Activated naive CD8-positive, alpha-beta T cell (primary cell): ENCODE measurements at regions not wholly inside any gene's neighbourhood (a gene's known extent, or its start where the extent isn't known, plus 50 kb on each side); places are given as distances from the start of the nearest gene placed in this dataset.

Experiments
- H3K27ac Mint-ChIP-seq: one replicate; pipeline ENCODE4 v1.8.0; 2021; ENCODE audit warnings: mixed read lengths
- H3K27me3 Mint-ChIP-seq: one replicate; pipeline ENCODE4 v1.8.0; 2021; ENCODE audit warnings: mixed read lengths
- H3K36me3 Mint-ChIP-seq: one replicate; pipeline ENCODE4 v1.8.0; 2021; ENCODE audit warnings: mixed read lengths
- H3K4me1 Mint-ChIP-seq: one replicate; pipeline ENCODE4 v1.8.0; 2021; ENCODE audit warnings: low read depth, mixed read lengths
- H3K4me3 Mint-ChIP-seq: one replicate; pipeline ENCODE4 v1.8.0; 2021; ENCODE audit warnings: mild to moderate bottlenecking, mixed read lengths
- H3K9me3 Mint-ChIP-seq: one replicate; pipeline ENCODE4 v1.8.0; 2021; ENCODE audit warnings: low read depth, mixed read lengths

DNA sequence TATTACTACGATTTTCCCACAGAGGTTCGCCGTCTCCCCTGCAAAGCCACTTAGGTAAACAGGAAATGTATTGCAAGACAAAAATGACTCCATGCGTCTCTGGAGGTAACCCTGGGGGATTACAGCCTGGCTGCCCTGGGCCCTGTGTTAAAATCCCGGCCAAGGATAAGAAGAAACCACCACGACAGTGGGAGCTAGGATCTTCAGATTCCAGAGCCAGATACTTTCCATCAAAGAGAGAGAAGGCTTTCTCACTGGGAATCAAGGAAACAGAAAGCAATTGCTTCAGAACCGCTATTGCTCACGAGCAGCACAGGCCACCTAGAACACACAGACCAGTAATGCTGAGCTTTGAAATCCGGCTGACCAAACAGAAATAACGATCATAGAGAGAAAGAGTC is 97.9 kb upstream of the ZNF516 start:
- Mint-ChIP-seq H3K4me3 (no peak overlapping the region), H3K27ac (no peak overlapping the region), H3K9me3 (no peaks in the 10 kb centered on the region), H3K36me3 (no peaks in the 10 kb centered on the region), H3K27me3 (peaks cover 31% of the 10 kb centered on the region), H3K4me1 (peaks cover 10% of the 10 kb centered on the region)

DNA sequence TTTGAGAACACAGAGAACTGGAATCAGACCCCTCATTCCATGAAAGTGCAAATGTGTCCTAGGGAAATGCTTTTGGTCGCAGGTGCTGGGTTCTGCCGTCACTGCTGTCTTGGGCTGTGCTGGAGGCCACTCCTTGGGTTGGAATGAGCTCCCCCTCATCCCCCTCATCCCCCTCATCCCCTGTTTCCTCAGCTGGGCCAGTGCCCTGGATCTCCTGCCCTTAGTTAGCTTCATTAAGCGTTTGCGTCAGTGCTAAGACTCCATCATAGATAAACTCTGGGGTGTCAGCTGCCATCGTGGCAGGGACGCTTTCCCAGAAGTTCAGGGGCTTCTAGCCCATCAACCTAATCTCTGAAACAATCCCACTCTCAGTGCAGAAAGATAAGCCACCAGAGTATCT is 97.1 kb upstream of the ZNF516 start:
- H3K4me3 Mint-ChIP-seq: no peak overlapping the region
- peaks cover 10% of the 10 kb centered on the region for H3K4me1 Mint-ChIP-seq
- peaks cover 31% of the 10 kb centered on the region for H3K27me3 Mint-ChIP-seq
- H3K36me3 Mint-ChIP-seq: no peaks in the 10 kb centered on the region
- no peak overlapping the region for H3K27ac Mint-ChIP-seq
- H3K9me3 Mint-ChIP-seq: no peaks in the 10 kb centered on the region

DNA sequence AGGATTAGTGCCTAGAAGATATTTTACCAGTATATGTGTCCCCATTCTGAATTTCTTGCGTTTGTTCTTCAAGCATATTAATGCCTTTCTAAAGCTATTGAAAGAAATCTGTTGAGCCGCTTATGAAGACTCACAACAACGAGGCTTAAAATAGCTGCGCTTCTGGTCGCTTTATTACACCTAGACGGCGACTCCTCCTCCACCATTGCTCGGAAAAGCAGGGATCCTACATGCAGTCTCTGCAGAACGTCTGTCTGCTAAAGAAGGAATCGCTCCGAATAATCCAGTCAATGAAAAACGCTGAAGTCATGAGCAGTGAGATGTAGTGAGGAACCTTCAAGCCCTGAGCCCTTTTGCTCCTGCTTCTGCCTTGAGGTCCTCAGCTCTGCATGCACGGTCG is 94.8 kb upstream of the ZNF516 start:
- Mint-ChIP-seq H3K4me3 (no peak overlapping the region), H3K36me3 (no peaks in the 10 kb centered on the region), H3K27ac (no peak overlapping the region), H3K9me3 (no peaks in the 10 kb centered on the region), H3K27me3 (peaks cover 29% of the 10 kb centered on the region), H3K4me1 (peaks cover 10% of the 10 kb centered on the region)

DNA sequence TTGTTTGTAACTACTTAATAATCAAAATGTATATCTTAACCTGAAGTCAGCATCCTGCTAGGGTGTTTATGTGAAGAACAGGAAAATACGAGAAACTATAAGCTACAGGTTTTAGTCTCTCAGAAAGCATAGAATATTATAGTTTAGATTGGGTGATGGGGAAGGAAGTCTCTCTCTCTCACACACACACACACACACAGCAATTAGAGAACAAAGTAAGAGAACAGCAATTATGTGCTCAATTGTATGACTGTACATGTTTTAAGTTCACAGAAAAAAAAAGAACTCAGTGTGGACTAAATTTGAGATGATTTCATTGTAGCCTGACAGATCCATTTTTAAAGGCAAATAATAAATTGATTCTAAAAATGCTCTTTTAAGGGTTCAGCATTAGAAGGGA is 94.3 kb upstream of the ZNF516 start:
- H3K9me3 Mint-ChIP-seq: no peaks in the 10 kb centered on the region
- no peak overlapping the region for H3K27ac Mint-ChIP-seq
- H3K27me3 Mint-ChIP-seq: peaks cover 29% of the 10 kb centered on the region
- no peaks in the 10 kb centered on the region for H3K36me3 Mint-ChIP-seq
- no peak overlapping the region for H3K4me3 Mint-ChIP-seq
- peaks cover 10% of the 10 kb centered on the region for H3K4me1 Mint-ChIP-seq

DNA sequence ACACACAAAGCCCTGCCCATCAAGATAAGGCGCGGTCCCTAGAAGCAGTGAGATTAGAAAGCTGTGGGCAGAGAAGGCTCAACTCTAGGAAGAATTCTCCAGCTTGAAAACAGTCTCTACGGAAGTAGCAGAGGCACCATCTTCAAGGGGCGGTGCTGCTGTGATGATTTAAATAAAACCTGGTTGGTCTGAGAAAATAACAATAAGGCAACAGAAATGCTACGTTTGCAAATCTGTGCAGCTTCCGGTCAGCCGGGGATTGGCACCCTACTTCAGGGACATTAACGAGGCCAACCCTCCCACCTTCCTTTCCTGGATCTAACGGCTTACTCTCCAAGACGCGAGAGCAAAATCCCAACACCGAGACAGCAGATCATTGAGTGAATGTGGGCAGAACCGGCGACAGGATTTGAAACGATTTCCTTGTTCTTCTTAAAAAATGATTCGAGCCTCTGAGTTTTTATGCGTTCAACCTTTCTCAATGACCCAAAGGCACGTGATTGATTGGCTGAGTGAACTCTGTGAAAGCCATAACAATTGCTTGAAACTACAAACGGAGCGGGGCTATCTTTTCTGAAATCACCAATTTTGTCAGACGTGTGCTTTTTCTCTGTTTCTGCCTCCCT is 93.7 kb upstream of the ZNF516 start:
- Mint-ChIP-seq H3K4me1 (peaks cover 10% of the 10 kb centered on the region), H3K36me3 (no peaks in the 10 kb centered on the region), H3K27ac (no peak overlapping the region), H3K9me3 (no peaks in the 10 kb centered on the region), H3K4me3 (peak overlapping the region; percentile 58), H3K27me3 (peaks cover 29% of the 10 kb centered on the region)

DNA sequence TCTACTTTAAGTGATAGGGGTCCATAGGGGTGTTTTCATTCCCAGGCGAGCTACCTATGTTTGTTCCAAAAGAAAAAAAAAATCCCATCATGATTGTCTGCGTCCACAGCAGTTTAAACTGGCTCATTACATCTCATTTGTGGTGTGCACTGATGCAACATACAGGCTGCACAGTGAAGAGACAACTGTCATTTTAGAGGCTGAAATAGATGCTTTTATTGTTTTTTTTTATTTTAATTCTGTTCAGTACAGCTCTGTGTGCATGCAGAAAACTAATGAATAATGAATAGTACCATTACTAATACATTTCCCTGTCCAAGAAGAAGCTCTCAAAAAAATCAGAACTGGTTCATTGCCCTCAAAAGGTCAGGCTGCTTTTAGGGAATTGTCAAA is 92.8 kb upstream of the ZNF516 start:
- Mint-ChIP-seq H3K36me3 (no peaks in the 10 kb centered on the region), H3K9me3 (no peaks in the 10 kb centered on the region), H3K27ac (no peak overlapping the region), H3K27me3 (peaks cover 26% of the 10 kb centered on the region), H3K4me3 (no peak overlapping the region), H3K4me1 (peaks cover 10% of the 10 kb centered on the region)

DNA sequence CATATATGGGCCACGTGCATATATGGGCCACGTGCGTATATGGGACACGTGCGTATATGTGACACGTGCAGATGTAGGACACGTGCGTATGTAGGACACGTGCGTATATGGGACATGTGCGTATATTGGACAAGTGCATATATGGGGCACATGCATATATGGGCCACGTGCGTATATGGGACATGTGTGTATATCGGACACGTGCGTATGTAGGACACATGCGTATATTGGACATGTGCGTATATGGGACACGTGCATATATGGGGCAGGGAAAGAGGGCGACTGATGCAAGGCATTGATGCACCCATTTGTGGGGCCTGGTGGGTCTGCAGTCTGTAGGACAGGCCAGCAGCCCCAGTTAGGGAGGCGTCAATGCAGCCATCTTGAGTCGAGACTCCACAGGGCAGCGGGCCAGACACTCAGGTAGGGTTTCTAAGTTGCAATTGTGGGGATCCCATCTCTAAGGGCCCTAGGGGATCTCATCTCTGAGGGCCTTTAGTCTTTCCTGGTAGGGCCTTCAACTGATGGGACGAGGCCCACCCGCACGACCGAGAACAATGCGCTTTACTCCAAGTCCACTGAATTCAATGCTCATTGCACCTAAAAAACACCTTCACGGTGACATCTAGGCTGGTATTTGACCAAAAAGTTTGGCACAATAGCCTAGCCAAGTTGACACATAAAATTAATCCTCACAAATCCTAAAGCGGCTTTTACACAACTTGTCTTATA is 92.3 kb upstream of the ZNF516 start:
- Mint-ChIP-seq H3K27me3 (peaks cover 24% of the 10 kb centered on the region), H3K4me3 (no peak overlapping the region), H3K27ac (no peak overlapping the region), H3K36me3 (no peaks in the 10 kb centered on the region), H3K9me3 (no peaks in the 10 kb centered on the region), H3K4me1 (peaks cover 10% of the 10 kb centered on the region)

DNA sequence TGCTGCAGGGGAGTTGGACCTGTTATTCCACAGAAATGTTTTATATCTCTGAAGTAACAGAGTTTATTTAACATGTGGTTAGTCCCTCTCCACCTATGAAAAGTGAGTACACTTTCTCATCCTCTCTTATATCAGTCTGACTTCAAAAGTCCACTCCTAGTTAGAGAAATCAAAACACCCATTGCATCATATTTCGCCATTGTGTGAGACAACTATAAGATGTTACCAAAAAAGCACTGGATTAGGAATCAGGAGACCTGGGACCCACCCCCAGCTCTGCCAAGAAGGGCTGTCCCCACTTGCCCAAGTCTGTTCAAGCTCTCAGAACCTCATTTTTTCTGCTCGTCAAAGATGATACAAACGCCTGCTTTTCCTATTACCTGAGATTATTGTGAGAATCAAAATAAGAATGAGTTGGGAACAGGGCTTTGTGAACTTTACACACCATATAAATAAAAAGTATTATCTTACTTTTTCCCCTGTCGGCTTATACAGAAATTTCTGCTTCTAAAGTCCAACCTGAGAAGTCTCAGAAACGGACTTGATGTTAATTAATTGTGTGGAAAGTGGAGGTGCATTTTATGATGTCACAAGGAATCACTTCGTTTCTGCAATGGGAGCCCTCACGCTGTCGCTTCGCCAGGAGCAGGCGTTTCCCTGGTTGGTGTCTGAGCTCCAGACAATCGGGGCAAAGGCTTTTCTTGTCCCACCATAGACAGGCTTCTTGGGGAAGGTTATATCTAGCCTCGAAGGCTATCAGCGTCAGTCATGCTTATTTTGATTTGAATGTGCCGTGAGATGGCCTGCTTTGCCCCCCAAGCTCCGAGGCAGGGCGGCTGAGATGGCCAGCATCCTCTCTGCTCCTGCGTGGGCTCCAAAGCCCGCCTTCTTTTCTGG is 89.6 kb upstream of the ZNF516 start:
- H3K9me3 Mint-ChIP-seq: no peaks in the 10 kb centered on the region
- H3K27me3 Mint-ChIP-seq: peaks cover 9% of the 10 kb centered on the region
- peaks cover 10% of the 10 kb centered on the region for H3K4me1 Mint-ChIP-seq
- H3K36me3 Mint-ChIP-seq: no peaks in the 10 kb centered on the region
- H3K27ac Mint-ChIP-seq: no peak overlapping the region
- no peak overlapping the region for H3K4me3 Mint-ChIP-seq

DNA sequence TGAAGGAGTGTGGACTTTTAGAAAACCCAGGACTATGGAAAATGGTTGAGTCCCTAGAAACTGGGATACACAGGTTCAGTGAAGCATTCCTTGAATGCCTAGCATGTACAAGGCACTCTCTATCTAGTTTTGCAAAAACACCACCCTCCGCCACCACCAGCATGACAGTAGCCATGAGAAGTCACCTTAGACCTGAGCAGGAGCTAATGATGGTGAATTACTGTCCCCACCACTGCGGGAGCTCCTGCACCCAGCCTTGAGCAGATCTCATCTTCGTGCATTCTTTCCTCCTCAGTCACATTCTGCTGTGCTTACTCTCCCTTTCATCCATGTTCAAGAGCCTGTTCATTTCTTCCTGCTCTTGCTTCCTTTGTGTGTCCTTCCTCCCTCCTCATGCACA is 86.2 kb upstream of the ZNF516 start:
- Mint-ChIP-seq H3K4me3 (no peak overlapping the region), H3K27me3 (peaks cover 2% of the 10 kb centered on the region), H3K4me1 (no peaks in the 10 kb centered on the region), H3K9me3 (no peaks in the 10 kb centered on the region), H3K27ac (no peak overlapping the region), H3K36me3 (no peaks in the 10 kb centered on the region)

DNA sequence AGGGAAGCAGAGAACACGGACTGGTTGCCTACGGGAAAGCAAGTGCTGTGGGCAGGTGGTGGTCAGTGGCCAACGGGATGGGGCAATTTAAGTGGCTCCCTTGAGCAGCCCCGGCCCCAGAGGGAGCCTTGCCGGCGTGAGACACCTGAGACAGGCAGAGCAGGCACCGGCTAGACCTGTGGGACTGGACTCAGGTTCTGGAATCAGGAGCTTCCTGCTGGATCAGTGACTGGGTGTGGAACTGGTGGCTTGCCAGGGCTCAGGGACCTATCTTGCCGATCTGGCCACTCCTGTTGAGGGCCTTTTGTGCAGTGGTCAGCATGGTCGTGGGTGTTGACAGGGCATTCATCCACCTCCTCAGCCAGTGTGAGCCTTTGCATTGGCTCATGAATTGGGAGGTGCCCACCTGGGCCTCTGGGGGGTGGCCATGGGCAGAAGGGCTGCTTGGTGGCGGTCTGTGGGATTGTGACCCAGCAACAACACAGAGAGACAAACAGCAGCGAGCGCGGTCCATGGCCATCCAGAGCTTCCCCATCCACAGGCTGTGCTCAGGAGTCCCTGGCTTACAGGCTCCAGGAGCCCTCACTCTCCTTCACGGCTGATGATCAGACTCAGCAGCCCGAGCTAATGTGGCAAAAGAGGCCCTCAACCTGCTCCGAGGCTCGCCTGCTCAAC is 85.4 kb upstream of the ZNF516 start:
- Mint-ChIP-seq H3K27ac (no peak overlapping the region), H3K27me3 (peaks cover 2% of the 10 kb centered on the region), H3K4me3 (no peak overlapping the region), H3K4me1 (no peaks in the 10 kb centered on the region), H3K9me3 (no peaks in the 10 kb centered on the region), H3K36me3 (no peaks in the 10 kb centered on the region)

DNA sequence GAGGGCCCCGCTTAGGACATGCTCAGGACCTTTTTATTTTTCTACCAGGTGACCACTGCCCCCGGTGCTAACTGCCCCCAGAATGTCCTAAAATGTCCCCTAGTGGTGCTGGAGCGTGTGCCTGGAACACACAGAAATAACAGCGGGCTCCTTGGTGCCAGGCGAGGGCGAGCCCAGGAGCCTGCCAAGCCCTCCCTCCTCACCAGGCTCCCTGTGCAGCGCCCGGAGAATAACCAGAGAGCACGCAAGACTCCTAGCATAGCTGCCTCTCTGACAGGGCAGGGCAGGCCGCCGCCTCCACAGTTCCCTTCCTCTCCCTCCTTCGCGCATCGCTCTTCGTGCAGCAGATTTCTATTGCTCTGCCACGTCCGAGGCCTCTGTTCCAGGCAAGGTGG is 84.3 kb upstream of the ZNF516 start:
- H3K4me3 Mint-ChIP-seq: no peak overlapping the region
- no peak overlapping the region for H3K27ac Mint-ChIP-seq
- H3K9me3 Mint-ChIP-seq: no peaks in the 10 kb centered on the region
- no peaks in the 10 kb centered on the region for H3K4me1 Mint-ChIP-seq
- no peaks in the 10 kb centered on the region for H3K36me3 Mint-ChIP-seq
- H3K27me3 Mint-ChIP-seq: peaks cover 2% of the 10 kb centered on the region

DNA sequence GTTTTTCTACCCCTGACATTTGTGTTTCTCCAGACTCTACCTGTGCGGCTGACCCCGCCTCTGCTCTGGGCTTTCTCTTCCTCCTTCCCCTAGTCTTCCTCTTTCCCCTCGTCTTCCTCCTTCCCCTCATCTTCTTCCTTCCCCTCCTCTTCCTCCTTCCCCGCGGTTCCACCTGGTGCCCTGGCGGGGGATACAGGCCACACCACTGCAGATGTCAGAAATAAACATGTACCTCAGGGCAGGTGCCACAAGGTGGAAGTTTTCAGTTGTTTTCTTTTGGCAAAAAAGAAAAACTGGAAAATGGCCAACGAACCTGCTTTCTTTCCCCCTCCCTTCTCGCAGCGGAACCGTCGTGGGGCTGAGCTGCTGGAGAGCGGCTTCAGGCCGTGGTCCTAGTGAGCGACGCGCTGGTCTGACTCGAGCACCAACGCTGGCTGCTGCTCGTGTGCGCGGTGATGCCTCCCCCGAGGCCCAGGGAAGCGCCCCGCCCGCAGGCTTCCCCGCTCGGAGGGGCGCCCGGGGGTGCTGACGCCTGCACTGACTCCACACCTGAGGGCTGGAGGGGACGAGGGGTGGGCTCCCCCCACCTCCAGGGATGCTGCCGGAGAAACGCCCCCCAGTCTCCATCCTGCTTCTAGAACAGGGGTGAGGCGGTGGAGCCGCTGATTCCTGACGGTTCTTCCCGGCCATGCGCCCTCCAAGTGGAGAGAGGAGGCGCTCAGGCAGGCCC is 83.7 kb upstream of the ZNF516 start:
- no peaks in the 10 kb centered on the region for H3K36me3 Mint-ChIP-seq
- H3K9me3 Mint-ChIP-seq: no peaks in the 10 kb centered on the region
- H3K27ac Mint-ChIP-seq: no peak overlapping the region
- no peaks in the 10 kb centered on the region for H3K4me1 Mint-ChIP-seq
- no peak overlapping the region for H3K4me3 Mint-ChIP-seq
- H3K27me3 Mint-ChIP-seq: peaks cover 2% of the 10 kb centered on the region

DNA sequence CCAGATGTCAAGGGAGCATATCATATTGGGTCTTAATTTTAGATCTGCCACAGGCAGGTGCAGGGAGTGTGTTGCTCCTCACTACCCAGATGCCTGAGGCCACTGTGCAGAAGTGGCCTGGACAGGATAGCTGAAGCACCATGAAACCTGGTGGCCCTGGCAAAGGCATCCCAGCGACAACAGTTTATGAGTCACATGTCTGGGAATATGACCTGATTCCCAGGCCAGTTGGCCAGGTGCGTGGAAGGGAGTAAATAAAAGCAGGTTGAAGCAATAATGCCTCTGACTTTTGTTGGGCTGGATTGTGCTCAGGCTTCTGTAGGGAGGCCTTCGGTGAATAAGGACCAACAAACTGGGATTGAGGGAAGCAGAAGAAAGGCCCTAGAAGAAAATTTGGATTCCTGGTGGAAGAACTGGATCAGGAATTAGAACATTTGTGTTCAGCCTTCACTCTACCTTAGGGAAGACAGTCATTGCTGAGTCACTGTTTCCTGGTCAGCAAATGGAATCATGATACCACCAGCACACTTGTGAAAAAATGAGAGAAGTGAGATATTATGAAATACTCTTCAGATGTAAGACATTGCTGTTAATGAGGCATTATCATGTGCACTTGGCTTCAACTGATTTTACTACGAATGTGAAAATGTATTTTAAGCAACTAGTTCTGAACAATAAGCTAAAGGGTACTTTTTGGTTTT is 78.4 kb upstream of the ZNF516 start:
- Mint-ChIP-seq H3K36me3 (no peaks in the 10 kb centered on the region), H3K27me3 (peaks cover 8% of the 10 kb centered on the region)

More for the DNA sequence above, 78.4 kb upstream of the ZNF516 start:
- Mint-ChIP-seq H3K27ac (no peak overlapping the region), H3K4me3 (no peak overlapping the region), H3K9me3 (no peaks in the 10 kb centered on the region), H3K4me1 (no peaks in the 10 kb centered on the region)
